K562 (cell line): ENCODE measurements at regions not wholly inside any gene's neighbourhood (a gene's known extent, or its start where the extent isn't known, plus 50 kb on each side); places are given as distances from the start of the nearest gene placed in this dataset.

Experiments
- ATAC-seq: fragments of 200-7000 bp; cut with Tn5 transposase; 3 replicates; pipeline ENCODE4 v1.9.1; 2020; ENCODE audit warnings: moderate library complexity
- BruUV-seq: library from RNA; stranded (reverse); fragments of 400-500 nt; replicated peaks from 2 replicates; lab custom pipeline; 2021; lab: Mats Ljungman, UMichigan
- CTCF ChIA-PET: fragments of 300-600 bp; formaldehyde crosslinking; extraction: SDS; loops from one replicate; lab custom pipeline; 2021; ENCODE audit warnings: low intra/inter-chr PET ratio; lab: Yijun Ruan, JAX
- POLR2A ChIA-PET: fragments of 300-600, 350-650 bp; sonication (Branson Sonifier 250); formaldehyde crosslinking; extraction: SDS; loops from one replicate; lab custom pipeline; 2021; ENCODE audit warnings: antibody characterized with exemption, inconsistent platforms; lab: Yijun Ruan, JAX
- DNase-seq, 4 experiments: peaks; one replicate each; pipeline versions ENCODE4 v3.0.0 to v3.0.0-alpha.2; 2011 to 2018; ENCODE audit warnings: low spot score in 3 of 4, mixed read lengths in 3 of 4; ENCODE audit errors: extremely low read depth in 1 of 4
- FAIRE-seq: peaks from 2 replicates; lab custom pipeline; 2011; peaks lifted over from hg19 to GRCh38; lab: Jason Lieb, UNC
- H2AFZ ChIP-seq: 2 replicates; pipeline ENCODE4 v1.6.0; 2011; ENCODE audit warnings: low read depth, low read length, control low read depth, inconsistent platforms
- H3K27ac ChIP-seq: fragments of 200-600 bp; 3 replicates; pipeline ENCODE4 v1.8.0; 2011; ENCODE audit warnings: low read depth, mild to moderate bottlenecking, control low read depth, inconsistent platforms, low read length, moderate library complexity, mixed read lengths; ENCODE audit errors: extremely low read depth
- H3K27me3 ChIP-seq, 2 experiments: fragments of 300-600 bp in 1 of 2; 2 replicates in 1 of 2; 3 replicates in 1 of 2; pipeline versions ENCODE4 v1.6.0 to v1.8.0; 2011; ENCODE audit warnings: inconsistent platforms in 2 of 2, low read length in 2 of 2, mild to moderate bottlenecking in 1 of 2, mixed read lengths in 1 of 2, moderate library complexity in 1 of 2; ENCODE audit not compliant: control insufficient read depth in 2 of 2, insufficient read depth in 2 of 2
- H3K36me3 ChIP-seq: fragments of 300-600 bp; 3 replicates; pipeline ENCODE4 v1.8.0; 2011; ENCODE audit warnings: mild to moderate bottlenecking, low read length, inconsistent platforms; ENCODE audit not compliant: control insufficient read depth, insufficient read depth
- H3K4me1 ChIP-seq, 2 experiments: fragments of 200-600 bp in 1 of 2; replicated peaks in 1 of 2; 2 replicates in 1 of 2; 3 replicates in 1 of 2; pipeline versions ENCODE4 v1.5.1 to v1.8.0; 2011; ENCODE audit warnings: inconsistent platforms in 2 of 2, low read length in 2 of 2, mild to moderate bottlenecking in 1 of 2, mixed read lengths in 1 of 2, moderate library complexity in 1 of 2; ENCODE audit not compliant: control insufficient read depth in 2 of 2, insufficient read depth in 2 of 2
- H3K4me2 ChIP-seq: 2 replicates; pipeline ENCODE4 v1.6.1; 2011; ENCODE audit warnings: low read length, control low read depth, inconsistent platforms, mixed read lengths; ENCODE audit not compliant: insufficient read depth
- H3K4me3 ChIP-seq: fragments of 200-600 bp; sonication (generic), shearing (Covaris generic); 2 replicates; pipeline ENCODE4 v1.5.1; 2016; ENCODE audit warnings: control low read depth, inconsistent platforms
- H3K79me2 ChIP-seq: fragments of 200-600 bp; 3 replicates; pipeline ENCODE4 v1.8.0; 2011; ENCODE audit warnings: low read length, inconsistent platforms; ENCODE audit not compliant: control insufficient read depth, insufficient read depth
- H3K9ac ChIP-seq, 2 experiments: 2 replicates each; pipeline versions ENCODE4 v1.6.0 to v1.6.1; 2011; ENCODE audit warnings: low read depth in 2 of 2, low read length in 2 of 2, control low read depth in 1 of 2, inconsistent platforms in 1 of 2, mild to moderate bottlenecking in 1 of 2, mixed read lengths in 1 of 2; ENCODE audit not compliant: insufficient read depth in 1 of 2
- H3K9me1 ChIP-seq: one replicate; pipeline ENCODE4 v1.6.0; 2011; ENCODE audit warnings: inconsistent platforms, mild to moderate bottlenecking, low read length, moderate library complexity; ENCODE audit not compliant: control insufficient read depth, insufficient read depth
- H3K9me3 ChIP-seq: replicated peaks from 2 replicates; pipeline ENCODE4 v1.5.1; 2011; ENCODE audit warnings: low read depth, low read length, inconsistent platforms; ENCODE audit not compliant: control insufficient read depth, insufficient read depth
- H4K20me1 ChIP-seq: replicated peaks from 2 replicates; pipeline ENCODE4 v1.6.1; 2011; ENCODE audit warnings: low read length, inconsistent platforms, mixed read lengths; ENCODE audit not compliant: control insufficient read depth, insufficient read depth
- ARHGAP35 ChIP-seq: fragments of 450-650 bp; IDR thresholded peaks from 2 replicates; pipeline ENCODE4 v1.6.1; 2018; ENCODE audit not compliant: partially characterized antibody
- BRF1 ChIP-seq: IDR thresholded peaks from 3 replicates; pipeline ENCODE4 v1.6.1; 2011; ENCODE audit warnings: borderline replicate concordance, mild to moderate bottlenecking; ENCODE audit not compliant: insufficient read length; ENCODE audit errors: extremely low read depth
- COPS2 ChIP-seq: fragments of 450-650 bp; conservative IDR thresholded peaks from 2 replicates; pipeline ENCODE4 v1.6.1; 2016; ENCODE audit warnings: mild to moderate bottlenecking, moderate library complexity
- ELF2 ChIP-seq: fragments of 250-450 bp; sonication (Bioruptor Pico); IDR thresholded peaks from 2 replicates; pipeline ENCODE4 v1.5.0; 2021; ENCODE audit warnings: mild to moderate bottlenecking
- HDAC1 ChIP-seq, 2 experiments: fragments of 450-650 bp; IDR thresholded peaks; 2 replicates each; pipeline ENCODE4 v1.6.1; 2016 to 2017; ENCODE audit warnings: inconsistent platforms in 1 of 2, mild to moderate bottlenecking in 1 of 2, moderate library complexity in 1 of 2
- HDAC8 ChIP-seq: fragments of 450-650 bp; IDR thresholded peaks from 2 replicates; pipeline ENCODE4 v1.6.1; 2016; ENCODE audit warnings: mild to moderate bottlenecking, missing genetic modification characterization, moderate library complexity, missing compliant biosample characterization
- JUNB ChIP-seq: fragments of 450-650 bp; formaldehyde crosslinking; conservative IDR thresholded peaks from 2 replicates; pipeline ENCODE4 v1.4.0; 2020; ENCODE audit warnings: mild to moderate bottlenecking
- MAFF ChIP-seq: IDR thresholded peaks from 2 replicates; pipeline ENCODE4 v1.6.1; 2012; ENCODE audit warnings: low read length, improper control_type of control experiment
- MCM2 ChIP-seq: fragments of 450-650 bp; IDR thresholded peaks from 2 replicates; pipeline ENCODE4 v1.6.1; 2017; ENCODE audit warnings: low read depth, mild to moderate bottlenecking
- POLR2A ChIP-seq: fragments of 450-650 bp; conservative IDR thresholded peaks from 2 replicates; pipeline ENCODE4 v1.6.1; 2016
- RAD21 ChIP-seq, 2 experiments: fragments of 250-450 bp in 1 of 2; fragments of 450-650 bp in 1 of 2; sonication (Bioruptor Pico) in 1 of 2; formaldehyde crosslinking in 1 of 2; IDR thresholded peaks in 1 of 2; conservative IDR thresholded peaks in 1 of 2; 2 replicates each; pipeline versions ENCODE4 v1.4.0 to v1.8.0; 2020 to 2022; ENCODE audit warnings: mild to moderate bottlenecking in 2 of 2, moderate library complexity in 1 of 2
- THRAP3 ChIP-seq: fragments of 450-650 bp; IDR thresholded peaks from 2 replicates; pipeline ENCODE4 v1.6.1; 2016; ENCODE audit warnings: mild to moderate bottlenecking, inconsistent platforms, borderline replicate concordance
- ZNF551 ChIP-seq: fragments of 250-450 bp; sonication (Bioruptor Pico); IDR thresholded peaks from 2 replicates; pipeline ENCODE4 v1.5.0; 2021; ENCODE audit warnings: mild to moderate bottlenecking, moderate library complexity
- WGBS: fragments of 100-300 bp; shearing (Covaris generic); methylation state at CpG from one replicate; pipeline ENCODE4 v1.1.6; 2016; ENCODE audit warnings: low coverage, mixed read lengths; ENCODE audit not compliant: insufficient coverage; ENCODE audit errors: missing lambda C conversion rate; 5-methylcytosine and 5-hydroxymethylcytosine counted together
- in situ Hi-C: fragments of 300-500 bp; cut with MboI; formaldehyde crosslinking; loops from 4 replicates; pipeline ENCODE4 v1.15.0; 2018; ENCODE audit warnings: inconsistent platforms, mixed read lengths
- intact Hi-C: fragments of 100-400 bp; cut with micrococcal nuclease; formaldehyde crosslinking; loops from 2 replicates; pipeline ENCODE4 v1.14.2; 2022
- TF ChIP-seq, protein P1 (sequence below): fragments of 250-450 bp; sonication (Bioruptor Pico); IDR thresholded peaks from 2 replicates; pipeline ENCODE4 v1.5.1; 2021; ENCODE audit warnings: mild to moderate bottlenecking
- TF ChIP-seq, protein P2 (sequence below): IDR thresholded peaks from 2 replicates; pipeline ENCODE4 v1.6.1; 2014; ENCODE audit warnings: antibody characterized with exemption
- TF ChIP-seq, protein P3 (sequence below): sonication (generic); formaldehyde crosslinking; IDR thresholded peaks from 2 replicates; pipeline ENCODE4 v1.8.1; 2023; ENCODE audit warnings: mild to moderate bottlenecking, missing genetic modification reagents
- TF ChIP-seq, protein P4 (sequence below): fragments of 250-450 bp; sonication (Bioruptor Pico); IDR thresholded peaks from 2 replicates; pipeline ENCODE4 v1.6.1; 2021; ENCODE audit warnings: mild to moderate bottlenecking

DNA sequence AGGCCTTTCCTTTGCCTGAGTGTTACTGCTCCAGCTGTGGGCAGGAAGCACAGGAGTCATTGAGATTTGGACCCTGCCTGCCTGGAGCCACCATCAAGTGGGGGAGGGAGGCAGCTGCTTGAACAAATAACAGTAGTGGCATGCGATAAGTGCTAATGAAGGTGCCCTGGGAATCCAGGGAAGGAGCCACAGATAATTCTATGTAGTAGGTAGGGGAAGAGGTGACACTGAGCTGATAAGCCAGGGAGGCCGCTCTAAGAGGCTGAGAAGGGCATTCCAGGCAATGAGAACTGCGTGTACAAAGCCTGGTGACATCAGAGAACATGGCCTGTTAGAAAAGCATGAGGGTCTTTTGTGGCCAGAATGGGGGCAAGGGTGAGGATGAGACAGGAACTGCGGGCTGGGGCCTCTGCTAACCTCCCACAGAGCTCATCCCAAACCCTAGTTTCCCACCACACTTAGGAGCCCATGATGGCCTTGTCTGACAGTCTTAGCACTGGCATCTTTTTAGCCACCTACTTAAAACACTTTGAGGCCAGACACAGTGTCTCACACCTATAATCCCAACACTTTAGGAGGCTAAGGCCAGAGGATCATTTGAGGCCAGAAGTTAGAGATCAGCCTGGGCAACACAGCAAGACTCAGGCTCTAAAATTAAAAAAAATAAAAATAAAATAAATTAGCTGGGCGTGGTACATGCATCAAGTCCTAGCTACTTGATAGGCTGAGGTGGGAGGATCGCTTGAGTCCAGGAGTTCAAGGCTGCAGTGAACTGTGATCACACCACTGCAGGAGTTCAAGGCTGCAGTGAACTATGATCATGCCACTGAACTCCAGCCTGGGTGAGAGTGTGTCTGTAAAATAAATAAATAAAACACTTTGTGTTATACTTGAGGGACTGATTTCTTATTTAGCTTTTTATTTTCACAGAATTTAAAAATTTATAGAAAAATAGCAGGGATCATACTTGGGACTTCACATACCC lies 58.9 kb downstream of the TET3 start:
- Histone ChIP-seq H3K27me3 (no peaks in the 10 kb centered on the region), H2AFZ (no peak overlapping the region), H3K4me2 (peak overlapping the region; percentile 24), H4K20me1 (no peaks in the 10 kb centered on the region), H3K9me1 (peaks cover 5% of the 10 kb centered on the region), H3K4me3 (no peak overlapping the region), H3K9ac (peak overlapping the region in 1 of 2 experiments; percentile 60; a peak in 1 of 4 replicates), H3K9me3 (no peaks in the 10 kb centered on the region), H3K4me1 (peaks cover 58 to 70% of the 10 kb centered on the region in 2 experiments), H3K27ac (peak overlapping the region; percentile 45; the same call in 2 of the 3 replicates), H3K79me2 (peaks cover 72% of the 10 kb centered on the region), H3K36me3 (peaks cover 27% of the 10 kb centered on the region)
- ChIA-PET CTCF (no interaction called here), POLR2A (interaction anchor here (0.6 to 1.5 kb wide), 4 partner anchors 9 to 27 kb away, joined by 3 to 5 read pairs (median 4); no protein-coding TSS in a partner anchor)
- no TSS peak for BruUV-seq
- ATAC-seq: peak; percentile 61
- peak; percentile 67 for FAIRE-seq
- in situ Hi-C loops: no loop called here
- 14% methylated on average over 6 of the region's 6 CpGs for WGBS
- intact Hi-C loops: no loop called here
- peak; percentile 33 to 67 (median 48) for DNase-seq
- TF ChIP-seq POLR2A: no peak
- TF ChIP-seq, protein P1, sequence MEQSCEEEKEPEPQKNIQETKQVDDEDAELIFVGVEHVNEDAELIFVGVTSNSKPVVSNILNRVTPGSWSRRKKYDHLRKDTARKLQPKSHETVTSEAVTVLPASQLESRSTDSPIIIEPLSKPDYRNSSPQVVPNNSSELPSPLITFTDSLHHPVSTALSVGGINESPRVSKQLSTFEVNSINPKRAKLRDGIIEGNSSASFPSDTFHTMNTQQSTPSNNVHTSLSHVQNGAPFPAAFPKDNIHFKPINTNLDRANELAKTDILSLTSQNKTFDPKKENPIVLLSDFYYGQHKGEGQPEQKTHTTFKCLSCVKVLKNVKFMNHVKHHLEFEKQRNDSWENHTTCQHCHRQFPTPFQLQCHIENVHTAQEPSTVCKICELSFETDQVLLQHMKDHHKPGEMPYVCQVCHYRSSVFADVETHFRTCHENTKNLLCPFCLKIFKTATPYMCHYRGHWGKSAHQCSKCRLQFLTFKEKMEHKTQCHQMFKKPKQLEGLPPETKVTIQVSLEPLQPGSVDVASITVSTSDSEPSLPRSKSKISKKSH (CRISPR knock-in tag): no peak
- TF ChIP-seq, protein P2, sequence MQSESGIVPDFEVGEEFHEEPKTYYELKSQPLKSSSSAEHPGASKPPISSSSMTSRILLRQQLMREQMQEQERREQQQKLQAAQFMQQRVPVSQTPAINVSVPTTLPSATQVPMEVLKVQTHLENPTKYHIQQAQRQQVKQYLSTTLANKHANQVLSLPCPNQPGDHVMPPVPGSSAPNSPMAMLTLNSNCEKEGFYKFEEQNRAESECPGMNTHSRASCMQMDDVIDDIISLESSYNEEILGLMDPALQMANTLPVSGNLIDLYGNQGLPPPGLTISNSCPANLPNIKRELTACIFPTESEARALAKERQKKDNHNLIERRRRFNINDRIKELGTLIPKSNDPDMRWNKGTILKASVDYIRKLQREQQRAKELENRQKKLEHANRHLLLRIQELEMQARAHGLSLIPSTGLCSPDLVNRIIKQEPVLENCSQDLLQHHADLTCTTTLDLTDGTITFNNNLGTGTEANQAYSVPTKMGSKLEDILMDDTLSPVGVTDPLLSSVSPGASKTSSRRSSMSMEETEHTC: no peak
- no peak for TF ChIP-seq ZNF551 (CRISPR knock-in tag)
- TF ChIP-seq MCM2: no peak
- 0 out of 4 replicates have a peak, but pooled peaks of 1 of the 2 experiments have one; percentile 26 for TF ChIP-seq HDAC1 (IDR thresholded peaks at IDR 0.05)
- 0 out of 2 replicates have a peak, but pooled peaks have one; percentile 48 for TF ChIP-seq THRAP3
- TF ChIP-seq ELF2 (CRISPR knock-in tag): no peak
- TF ChIP-seq BRF1: no peak
- no peak for TF ChIP-seq COPS2
- TF ChIP-seq MAFF: no peak
- TF ChIP-seq JUNB (CRISPR knock-in tag): no peak
- TF ChIP-seq HDAC8 (tag): no peak
- TF ChIP-seq, protein P3, sequence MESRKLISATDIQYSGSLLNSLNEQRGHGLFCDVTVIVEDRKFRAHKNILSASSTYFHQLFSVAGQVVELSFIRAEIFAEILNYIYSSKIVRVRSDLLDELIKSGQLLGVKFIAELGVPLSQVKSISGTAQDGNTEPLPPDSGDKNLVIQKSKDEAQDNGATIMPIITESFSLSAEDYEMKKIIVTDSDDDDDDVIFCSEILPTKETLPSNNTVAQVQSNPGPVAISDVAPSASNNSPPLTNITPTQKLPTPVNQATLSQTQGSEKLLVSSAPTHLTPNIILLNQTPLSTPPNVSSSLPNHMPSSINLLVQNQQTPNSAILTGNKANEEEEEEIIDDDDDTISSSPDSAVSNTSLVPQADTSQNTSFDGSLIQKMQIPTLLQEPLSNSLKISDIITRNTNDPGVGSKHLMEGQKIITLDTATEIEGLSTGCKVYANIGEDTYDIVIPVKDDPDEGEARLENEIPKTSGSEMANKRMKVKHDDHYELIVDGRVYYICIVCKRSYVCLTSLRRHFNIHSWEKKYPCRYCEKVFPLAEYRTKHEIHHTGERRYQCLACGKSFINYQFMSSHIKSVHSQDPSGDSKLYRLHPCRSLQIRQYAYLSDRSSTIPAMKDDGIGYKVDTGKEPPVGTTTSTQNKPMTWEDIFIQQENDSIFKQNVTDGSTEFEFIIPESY (CRISPR knock-in tag): no peak
- no peak for TF ChIP-seq RAD21 (CRISPR knock-in tag; conservative IDR thresholded peaks at IDR 0.05 in 1 of 2, IDR thresholded peaks at IDR 0.05 in 1 of 2)
- TF ChIP-seq ARHGAP35: no peak
- TF ChIP-seq, protein P4, sequence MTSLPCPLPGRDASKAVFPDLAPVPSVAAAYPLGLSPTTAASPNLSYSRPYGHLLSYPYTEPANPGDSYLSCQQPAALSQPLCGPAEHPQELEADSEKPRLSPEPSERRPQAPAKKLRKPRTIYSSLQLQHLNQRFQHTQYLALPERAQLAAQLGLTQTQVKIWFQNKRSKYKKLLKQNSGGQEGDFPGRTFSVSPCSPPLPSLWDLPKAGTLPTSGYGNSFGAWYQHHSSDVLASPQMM (CRISPR knock-in tag): no peak
